Upper lobe of left lung (tissue), 6 donors: ENCODE measurements at regions not wholly inside any gene's neighbourhood (a gene's known extent, or its start where the extent isn't known, plus 50 kb on each side); places are given as distances from the start of the nearest gene placed in this dataset.

Experiments
- ATAC-seq, 2 donors: fragments of 200-7000 bp; cut with Tn5 transposase; one replicate each; pipeline ENCODE4 v1.9.1; 2022; ENCODE audit warnings: mild to moderate bottlenecking in 2 of 2, moderate library complexity in 2 of 2; ENCODE audit not compliant: low FRiP score in 2 of 2
- DNase-seq, 2 donors: peaks; one replicate each; pipeline ENCODE4 v3.0.0-alpha.2; 2019 to 2020
- H3K27ac ChIP-seq, 4 donors: fragments of 200-600 bp; sonication (generic); one replicate each; pipeline ENCODE4 v1.5.1; 2016 to 2019
- H3K27me3 ChIP-seq, 4 donors: fragments of 200-600 bp; sonication (generic); one replicate each; pipeline ENCODE4 v1.5.1; 2017 to 2019
- H3K36me3 ChIP-seq, 4 donors: fragments of 200-600 bp; sonication (generic); one replicate each; pipeline ENCODE4 v1.5.1; 2016 to 2019
- H3K4me1 ChIP-seq, 4 donors: fragments of 200-600 bp; sonication (generic); one replicate each; pipeline ENCODE4 v1.5.1; 2018 to 2019
- H3K4me3 ChIP-seq, 4 donors: fragments of 200-600 bp; sonication (generic); one replicate each; pipeline ENCODE4 v1.5.1; 2017 to 2019; ENCODE audit warnings: mild to moderate bottlenecking in 2 of 4, moderate library complexity in 1 of 4
- H3K9me3 ChIP-seq, 4 donors: fragments of 200-600 bp; sonication (generic); one replicate each; pipeline ENCODE4 v1.5.1; 2018 to 2019
- CTCF ChIP-seq, 6 experiments: fragments of 450-650 bp in 4 of 6; fragments of 200-600 bp in 2 of 6; sonication (generic) in 2 of 6; IDR thresholded peaks; one replicate each; pipeline ENCODE4 v1.5.1; 2016 to 2019; ENCODE audit warnings: antibody characterized with exemption in 6 of 6
- EP300 ChIP-seq, 4 donors: sonication (generic); formaldehyde crosslinking; IDR thresholded peaks; one replicate each; pipeline ENCODE4 v1.5.1; 2017; ENCODE audit warnings: antibody characterized with exemption in 4 of 4, control low read depth in 2 of 4
- POLR2A ChIP-seq, 4 donors: fragments of 450-650 bp; IDR thresholded peaks; one replicate each; pipeline ENCODE4 v1.5.1; 2016 to 2017; ENCODE audit warnings: antibody characterized with exemption in 4 of 4, mild to moderate bottlenecking in 2 of 4
- POLR2AphosphoS5 ChIP-seq, 2 donors: sonication (generic); formaldehyde crosslinking; IDR thresholded peaks; one replicate each; pipeline ENCODE4 v1.5.1; 2017; ENCODE audit warnings: antibody characterized with exemption in 2 of 2
- WGBS, 2 donors: methylation state at CpG; one replicate each; pipeline ENCODE4 v1.1.5; 2017 to 2018; 5-methylcytosine and 5-hydroxymethylcytosine counted together
- donor health status: DM: no; HTN: no; CAD: no; lungs with moderate emphysema.
- donor health status: DM: no; HTN: yes; CAD: no; lungs with severe emphysema.

- WGBS, 2 donors, result 74 to 81% methylated on average over 4 of the region's 4 CpGs
Observed at GRCh38 chr7:106517508-106517907, 143.4 kb downstream of the CCDC71L start.

GRCh38 chr7:106515321-106515720 is 145.6 kb downstream of the CCDC71L start:
- TF ChIP-seq CTCF (IDR thresholded peaks at IDR 0.05), result no peak
- no peak for TF ChIP-seq POLR2AphosphoS5 (IDR thresholded peaks at IDR 0.05)
- TF ChIP-seq POLR2A (IDR thresholded peaks at IDR 0.05), result no peak
- TF ChIP-seq EP300 (IDR thresholded peaks at IDR 0.05), result no peak
- Histone ChIP-seq H3K4me1 (no peaks in the 10 kb centered on the region), H3K4me3 (no peak overlapping the region), H3K9me3 (no peaks in the 10 kb centered on the region), H3K27me3 (no peaks in the 10 kb centered on the region), H3K36me3 (no peaks in the 10 kb centered on the region), H3K27ac (no peak overlapping the region)
- WGBS, 2 donors, result 80% methylated on average over 3 of the region's 3 CpGs
- ATAC-seq (no peak), DNase-seq (no peak)

More at GRCh38 chr7:106517508-106517907, 143.4 kb downstream of the CCDC71L start:
- TF ChIP-seq POLR2A (IDR thresholded peaks at IDR 0.05) (no peak), CTCF (IDR thresholded peaks at IDR 0.05) (no peak), POLR2AphosphoS5 (IDR thresholded peaks at IDR 0.05) (no peak)
- H3K4me1 ChIP-seq, result no peaks in the 10 kb centered on the region
- H3K36me3 ChIP-seq, result no peaks in the 10 kb centered on the region
- DNase-seq (no peak), ATAC-seq (no peak)
- no peaks in the 10 kb centered on the region for H3K27me3 ChIP-seq
- no peak overlapping the region for H3K27ac ChIP-seq
- H3K9me3 ChIP-seq, result no peaks in the 10 kb centered on the region
- H3K4me3 ChIP-seq, result no peak overlapping the region

- no peak overlapping the region for H3K27ac ChIP-seq
- no peaks in the 10 kb centered on the region for H3K9me3 ChIP-seq
- no peaks in the 10 kb centered on the region for H3K36me3 ChIP-seq
- no peak overlapping the region for H3K4me3 ChIP-seq
- TF ChIP-seq EP300 (IDR thresholded peaks at IDR 0.05), result no peak
- TF ChIP-seq POLR2A (IDR thresholded peaks at IDR 0.05), result no peak
- no peak for TF ChIP-seq CTCF (IDR thresholded peaks at IDR 0.05)
- no peak for TF ChIP-seq POLR2AphosphoS5 (IDR thresholded peaks at IDR 0.05)
- peak in 1 of 2 donors; percentile 82 for ATAC-seq
- no peaks in the 10 kb centered on the region for H3K27me3 ChIP-seq
- 71 to 88% methylated on average over 3 of the region's 3 CpGs for WGBS, 2 donors
- no peaks in the 10 kb centered on the region for H3K4me1 ChIP-seq
- no peak for DNase-seq
Observed at GRCh38 chr7:106514881-106515280, 146.1 kb downstream of the CCDC71L start.

GRCh38 chr7:106512217-106512616 is 148.7 kb downstream of the CCDC71L start:
- Histone ChIP-seq H3K27ac (no peak overlapping the region), H3K27me3 (no peaks in the 10 kb centered on the region), H3K9me3 (no peaks in the 10 kb centered on the region), H3K36me3 (no peaks in the 10 kb centered on the region), H3K4me1 (no peaks in the 10 kb centered on the region), H3K4me3 (no peak overlapping the region)
- no peak for ATAC-seq
- 93 to 96% methylated on average over 2 of the region's 2 CpGs for WGBS, 2 donors
- no peak for DNase-seq
- no peak for TF ChIP-seq EP300 (IDR thresholded peaks at IDR 0.05)

- Histone ChIP-seq H3K4me3 (no peak overlapping the region), H3K27ac (no peak overlapping the region), H3K4me1 (no peaks in the 10 kb centered on the region), H3K36me3 (no peaks in the 10 kb centered on the region), H3K9me3 (no peaks in the 10 kb centered on the region), H3K27me3 (no peaks in the 10 kb centered on the region)
- no peak for ATAC-seq
- no peak for DNase-seq
- WGBS, 2 donors, result 60 to 80% methylated on average over 1 of the region's 1 CpG
- TF ChIP-seq EP300 (IDR thresholded peaks at IDR 0.05) (no peak), POLR2A (IDR thresholded peaks at IDR 0.05) (no peak), POLR2AphosphoS5 (IDR thresholded peaks at IDR 0.05) (no peak), CTCF (IDR thresholded peaks at IDR 0.05) (no peak)
Observed at GRCh38 chr7:106504645-106505044, 156.3 kb downstream of the CCDC71L start.
